Activated effector memory CD4-positive, alpha-beta T cell treated with anti-CD3 and anti-CD28 coated beads, Interleukin-2, amount 50 U/mL, for 16 hours (primary cell): ENCODE measurements at regions not wholly inside any gene's neighbourhood (a gene's known extent, or its start where the extent isn't known, plus 50 kb on each side); places are given as distances from the start of the nearest gene placed in this dataset.
"Not testable (repeated sequence)": the region's sequence is repeated elsewhere in the genome, so short reads cannot be mapped to it uniquely, and the experiment has no call there.

ENCODE experiments used
- DNase-seq: peaks from one replicate; pipeline ENCODE4 v3.0.0-alpha.2; 2020

GRCh38 chr18:54662986-54663385 lies 71.9 kb downstream of the DYNAP start:
- no peak for DNase-seq

DNA sequence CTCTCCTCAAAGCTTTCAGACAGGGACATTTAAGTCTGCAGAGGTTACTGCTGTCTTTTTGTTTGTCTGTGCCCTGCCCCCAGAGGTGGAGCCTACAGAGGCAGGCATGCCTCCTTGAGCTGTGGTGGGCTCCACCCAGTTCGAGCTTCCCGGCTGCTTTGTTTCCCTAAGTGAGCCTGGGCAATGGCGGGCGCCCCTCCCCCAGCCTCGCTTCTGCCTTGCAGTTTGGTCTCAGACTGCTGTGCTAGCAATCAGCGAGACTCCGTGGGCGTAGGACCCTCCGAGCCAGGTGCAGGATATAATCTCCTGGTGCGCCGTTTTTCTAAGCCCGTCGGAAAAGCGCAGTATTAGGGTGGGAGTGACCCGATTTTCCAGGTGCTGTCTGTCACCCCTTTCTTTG lies 78.7 kb downstream of the DYNAP start:
- not testable (repeated sequence) for DNase-seq

DNA sequence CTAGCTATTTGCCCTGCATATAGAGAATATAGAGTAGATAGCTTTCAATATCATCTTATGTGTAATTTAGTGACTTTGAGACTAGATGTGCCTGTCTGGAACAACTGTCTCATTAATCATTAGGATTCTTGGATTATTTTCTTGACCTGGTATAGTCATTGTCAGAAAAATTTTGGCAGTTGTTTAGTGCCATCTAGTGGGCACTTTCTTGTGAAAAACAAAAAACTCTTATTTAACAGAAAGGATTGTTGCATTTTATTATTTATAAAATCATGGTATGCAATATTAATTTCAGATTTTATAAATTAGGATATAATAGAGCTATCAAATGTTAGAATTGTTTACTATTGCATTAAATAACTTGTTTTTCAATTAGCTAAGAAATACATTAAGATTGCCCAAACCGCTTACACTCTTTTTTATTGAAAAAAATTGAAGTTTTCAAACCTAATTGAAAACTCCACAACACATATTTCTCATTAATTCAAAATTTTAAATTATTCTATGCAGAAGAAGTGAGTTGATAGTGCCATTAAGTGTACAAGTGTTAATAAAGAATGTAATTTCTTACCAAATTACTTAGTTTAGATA lies 80.3 kb downstream of the DYNAP start:
- no peak for DNase-seq

GRCh38 chr18:54672109-54672508 lies 81.1 kb downstream of the DYNAP start:
- no peak for DNase-seq

- no peak for DNase-seq
These were observed 81.9 kb downstream of the DYNAP start for GRCh38 chr18:54672846-54673475.

DNA sequence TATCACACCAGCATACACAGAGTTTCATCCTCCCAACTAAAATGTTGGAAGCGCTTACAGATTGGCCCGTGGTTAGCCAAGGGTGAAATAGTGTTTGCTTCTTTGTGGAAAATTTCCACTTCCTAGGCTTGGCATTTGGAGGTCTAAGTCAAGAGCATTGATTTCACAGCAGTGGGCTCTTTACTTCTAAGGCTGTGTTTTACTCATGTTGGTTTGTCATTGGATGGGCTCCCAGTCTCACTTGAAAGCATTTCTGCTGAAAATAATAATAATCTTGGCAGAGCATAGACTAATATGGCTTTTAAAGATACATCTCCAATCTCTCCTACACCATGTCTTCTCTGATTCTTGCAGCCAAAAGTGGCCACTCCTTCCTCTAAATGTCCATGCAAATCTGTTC lies 82.9 kb downstream of the DYNAP start:
- DNase-seq = no peak

DNA sequence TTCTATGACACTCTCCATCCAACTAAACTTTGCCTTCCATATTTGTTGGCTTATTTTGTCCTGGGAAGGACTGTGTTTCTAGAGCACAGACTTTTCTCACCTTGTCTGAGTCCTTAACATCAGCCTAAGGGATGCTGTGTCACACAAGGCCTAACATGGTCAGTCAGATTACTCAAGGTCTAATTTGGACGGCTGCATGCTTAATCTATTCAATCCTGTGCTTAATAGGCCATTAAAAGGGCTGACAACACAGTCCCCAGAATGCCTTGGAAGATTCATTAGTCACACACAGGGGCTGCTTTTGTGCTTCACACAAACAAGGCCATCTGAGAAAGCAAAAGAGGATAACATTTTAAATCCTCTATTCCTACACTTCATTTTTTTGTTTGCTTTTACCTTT lies 84.0 kb downstream of the DYNAP start:
- no peak for DNase-seq

GRCh38 chr18:54679318-54680149 lies 88.5 kb downstream of the DYNAP start:
- no peak for DNase-seq

- no peak for DNase-seq
These were observed 93.7 kb downstream of the DYNAP start for GRCh38 chr18:54684784-54685183.

DNA sequence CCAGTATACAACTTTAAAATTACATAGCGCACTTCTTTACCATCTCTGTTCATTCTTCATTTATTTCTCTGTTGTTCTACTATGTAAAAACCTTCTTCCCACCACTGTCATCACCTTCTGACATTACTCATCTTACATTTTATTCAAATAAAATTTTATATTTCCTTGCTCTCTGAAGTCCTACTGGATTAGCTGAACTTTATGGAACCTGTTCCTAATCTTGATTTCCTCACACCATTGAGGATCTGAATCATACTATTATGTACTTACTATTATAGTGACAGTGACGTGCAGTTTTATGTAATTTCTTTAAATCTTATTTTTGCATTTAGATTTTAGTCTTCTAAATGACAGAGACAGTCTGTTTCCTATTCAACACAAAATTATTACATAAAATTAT lies 98.3 kb downstream of the DYNAP start:
- DNase-seq = no peak

- no peak for DNase-seq
These were observed 99.2 kb downstream of the DYNAP start for GRCh38 chr18:54690198-54690597.

DNA sequence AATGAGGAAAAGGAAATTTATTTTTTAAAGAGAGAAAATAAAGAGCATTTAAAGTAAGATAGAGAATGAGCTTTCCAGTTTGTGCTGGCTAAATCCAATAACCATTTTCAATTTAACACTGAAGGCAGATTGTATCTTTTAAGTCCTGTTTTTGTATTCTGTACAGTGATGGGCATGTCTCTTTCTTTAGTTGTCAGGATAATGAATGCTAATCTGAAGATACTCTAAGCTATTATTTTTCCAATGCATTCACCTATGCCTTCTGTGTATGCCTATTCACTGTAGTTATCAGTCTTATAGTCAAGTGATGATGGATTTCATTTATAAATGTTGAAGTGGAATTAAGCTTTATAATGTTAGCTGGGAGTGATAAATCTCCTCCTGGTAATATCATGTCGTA lies 101.4 kb downstream of the DYNAP start:
- no peak for DNase-seq

DNA sequence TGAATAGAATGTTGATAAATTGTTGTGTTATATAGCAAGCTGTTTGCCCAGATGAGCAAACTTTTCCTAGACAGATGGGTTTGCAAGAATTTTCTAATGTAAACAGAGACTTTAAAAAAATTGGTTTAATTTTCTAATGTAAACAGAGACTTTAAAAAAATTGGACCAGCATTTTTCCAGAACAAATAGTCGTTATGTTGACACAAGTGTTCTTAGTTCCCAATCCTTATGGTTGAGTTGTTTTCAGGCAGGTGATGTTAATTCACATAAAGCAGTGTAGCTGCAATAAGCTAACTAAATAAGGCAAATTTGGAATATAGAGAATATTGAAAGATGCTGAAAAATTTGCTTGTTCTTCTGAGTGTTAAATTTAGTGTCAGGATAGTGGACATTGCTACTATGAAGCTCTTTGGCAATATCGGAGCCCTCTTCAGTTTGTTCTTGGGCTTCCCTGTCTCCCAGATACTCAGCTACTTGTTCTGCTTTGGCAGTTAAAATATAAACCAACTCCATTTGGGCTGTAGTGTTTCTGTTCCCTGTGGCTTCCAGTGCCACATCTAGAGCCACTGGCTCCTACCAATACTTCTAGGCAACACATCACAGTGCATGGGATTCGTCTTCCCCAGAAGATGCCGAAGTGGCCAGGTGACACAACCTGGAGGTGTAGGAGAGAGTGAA lies 105.7 kb downstream of the DYNAP start:
- DNase-seq = no peak

- no peak for DNase-seq
These were observed 109.5 kb downstream of the DYNAP start for GRCh38 chr18:54700580-54700979.

DNA sequence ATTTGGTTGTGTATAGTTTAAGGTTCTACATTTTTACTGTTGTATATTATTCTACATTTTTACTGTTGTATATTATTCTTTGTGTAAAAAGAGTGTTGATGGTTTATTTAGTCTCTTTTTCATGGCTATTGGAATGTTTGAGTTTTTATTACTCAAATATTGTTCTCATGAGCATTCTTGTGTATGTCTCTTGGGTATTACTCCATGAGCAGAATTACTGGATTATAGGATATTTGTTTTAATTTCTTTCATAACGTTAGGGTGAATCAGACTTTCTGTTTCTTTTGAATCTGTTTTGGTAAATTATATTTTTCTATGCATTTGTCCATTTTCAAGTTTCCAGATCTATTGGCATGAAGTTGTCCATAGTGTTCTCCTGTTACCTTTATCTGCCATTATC lies 111.6 kb downstream of the DYNAP start:
- no peak for DNase-seq

GRCh38 chr18:54710074-54710899 lies 118.0 kb upstream of the RAB27B start:
- no peak for DNase-seq

DNA sequence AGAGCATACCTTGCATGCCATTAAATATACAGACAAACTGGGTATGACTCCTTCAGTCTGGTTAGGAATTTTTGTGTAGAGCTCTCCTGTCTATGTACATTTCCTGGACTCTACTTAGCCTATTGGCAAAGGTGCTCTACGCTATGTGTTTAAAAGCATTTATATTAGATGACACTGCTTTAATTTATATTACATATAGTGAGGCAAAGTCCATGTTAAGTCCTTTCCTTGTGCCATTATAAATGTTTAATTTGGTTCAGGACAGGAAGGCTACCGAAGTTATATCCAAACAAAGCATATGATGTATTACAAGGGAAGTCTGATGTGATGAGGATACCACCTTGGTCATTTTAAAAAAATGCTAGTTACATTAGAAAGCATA lies 117.4 kb upstream of the RAB27B start:
- DNase-seq = no peak

GRCh38 chr18:54712306-54712705 lies 116.0 kb upstream of the RAB27B start:
- DNase-seq = no peak

GRCh38 chr18:54712758-54713157 lies 115.5 kb upstream of the RAB27B start:
- DNase-seq = no peak

DNA sequence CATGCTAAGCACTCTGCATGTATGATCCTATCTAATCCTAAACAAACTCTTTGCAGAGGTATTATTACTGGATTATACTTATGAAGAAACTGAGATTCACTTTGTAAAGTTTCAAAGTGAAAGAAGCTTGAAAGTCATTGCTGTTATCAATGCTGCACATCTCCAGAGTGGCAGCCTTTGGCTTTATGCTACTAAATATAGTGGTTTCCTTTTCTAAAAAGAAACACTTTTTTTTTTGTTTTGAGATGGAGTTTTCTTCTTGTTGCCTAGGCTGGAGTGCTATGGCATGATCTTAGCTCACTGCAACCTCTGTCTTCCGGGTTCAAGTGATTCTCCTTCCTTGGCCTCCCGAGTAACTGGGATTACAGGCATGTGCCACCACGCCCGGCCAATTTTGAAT lies 114.9 kb upstream of the RAB27B start:
- DNase-seq = no peak

- no peak for DNase-seq
These were observed 113.4 kb upstream of the RAB27B start for GRCh38 chr18:54714851-54715250.

- no peak for DNase-seq
These were observed 111.7 kb upstream of the RAB27B start for GRCh38 chr18:54716586-54716985.
